Liver (tissue), 7 donors: ENCODE measurements at regions not wholly inside any gene's neighbourhood (a gene's known extent, or its start where the extent isn't known, plus 50 kb on each side); places are given as distances from the start of the nearest gene placed in this dataset.

Source experiments
- DNase-seq: peaks from one replicate; pipeline ENCODE4 v3.0.0-alpha.2; 2017; ENCODE audit warnings: low spot score
- H3K27ac ChIP-seq, 2 donors: one replicate each; pipeline ENCODE4 v1.7.0; 2013; ENCODE audit warnings: inconsistent platforms in 2 of 2, low read length in 2 of 2, control low read depth in 1 of 2, low read depth in 1 of 2, mild to moderate bottlenecking in 1 of 2
- H3K27me3 ChIP-seq, 4 donors: one replicate each; pipeline versions ENCODE4 v1.6.1 to v1.7.0; 2013; ENCODE audit warnings: low read length in 3 of 4, inconsistent platforms in 1 of 4, mild to moderate bottlenecking in 1 of 4, moderate library complexity in 1 of 4; ENCODE audit not compliant: control insufficient read depth in 4 of 4, insufficient read depth in 4 of 4
- H3K36me3 ChIP-seq, 4 donors: one replicate each; pipeline versions ENCODE4 v1.6.1 to v1.7.0; 2013; ENCODE audit warnings: low read length in 3 of 4, mild to moderate bottlenecking in 3 of 4, low read depth in 1 of 4, moderate library complexity in 1 of 4; ENCODE audit not compliant: control insufficient read depth in 4 of 4, insufficient read depth in 3 of 4
- H3K4me1 ChIP-seq, 4 donors: one replicate each; pipeline versions ENCODE4 v1.6.1 to v1.7.0; 2013; ENCODE audit warnings: low read length in 3 of 4, mild to moderate bottlenecking in 3 of 4, moderate library complexity in 1 of 4; ENCODE audit not compliant: control insufficient read depth in 4 of 4, insufficient read depth in 4 of 4
- H3K4me3 ChIP-seq, 3 donors: one replicate each; pipeline versions ENCODE4 v1.6.1 to v1.7.0; 2013; ENCODE audit warnings: low read length in 3 of 3, control low read depth in 1 of 3, low read depth in 1 of 3, mild to moderate bottlenecking in 1 of 3
- H3K9ac ChIP-seq, 2 donors: one replicate each; pipeline ENCODE4 v1.7.0; 2013; ENCODE audit warnings: low read length in 2 of 2, mild to moderate bottlenecking in 2 of 2, moderate library complexity in 2 of 2, control low read depth in 1 of 2, low read depth in 1 of 2
- H3K9me3 ChIP-seq, 4 donors: one replicate each; pipeline versions ENCODE4 v1.6.1 to v1.7.0; 2013; ENCODE audit warnings: low read length in 3 of 4; ENCODE audit not compliant: control insufficient read depth in 4 of 4
- EGR1 ChIP-seq, 2 donors: IDR thresholded peaks; 2 replicates each; pipeline ENCODE4 v1.6.1; 2016 to 2018; ENCODE audit warnings: antibody characterized with exemption in 2 of 2, low read depth in 2 of 2
- HNF4G ChIP-seq: IDR thresholded peaks from 2 replicates; pipeline ENCODE4 v1.6.1; 2016; ENCODE audit warnings: antibody characterized with exemption
- JUND ChIP-seq, 2 donors: IDR thresholded peaks; 2 replicates each; pipeline ENCODE4 v1.6.1; 2016; ENCODE audit warnings: antibody characterized with exemption in 2 of 2
- REST ChIP-seq: IDR thresholded peaks from 2 replicates; pipeline ENCODE4 v1.6.1; 2016; ENCODE audit warnings: antibody characterized with exemption, mild to moderate bottlenecking
- RXRA ChIP-seq, 2 donors: IDR thresholded peaks; 2 replicates each; pipeline ENCODE4 v1.6.1; 2017 to 2018; ENCODE audit warnings: antibody characterized with exemption in 2 of 2, mild to moderate bottlenecking in 1 of 2
- TAF1 ChIP-seq: conservative IDR thresholded peaks from 2 replicates; pipeline ENCODE4 v1.6.1; 2016; ENCODE audit warnings: antibody characterized with exemption, mild to moderate bottlenecking
- WGBS: extraction: QIAGEN DNeasy Blood & Tissue Kit; methylation state at CpG from one replicate; pipeline ENCODE4 v1.1.7; 2013; 5-methylcytosine and 5-hydroxymethylcytosine counted together
- TF ChIP-seq, protein P1 (sequence below): IDR thresholded peaks from 2 replicates; pipeline ENCODE4 v1.6.1; 2016; ENCODE audit warnings: antibody characterized with exemption
- TF ChIP-seq, protein P2 (sequence below): IDR thresholded peaks from 2 replicates; pipeline ENCODE4 v1.6.1; 2016; ENCODE audit warnings: antibody characterized with exemption
- donor health status: healthy.
- donor health status: healthy.
- donor health status: healthy.
- donor health status: healthy.

DNA sequence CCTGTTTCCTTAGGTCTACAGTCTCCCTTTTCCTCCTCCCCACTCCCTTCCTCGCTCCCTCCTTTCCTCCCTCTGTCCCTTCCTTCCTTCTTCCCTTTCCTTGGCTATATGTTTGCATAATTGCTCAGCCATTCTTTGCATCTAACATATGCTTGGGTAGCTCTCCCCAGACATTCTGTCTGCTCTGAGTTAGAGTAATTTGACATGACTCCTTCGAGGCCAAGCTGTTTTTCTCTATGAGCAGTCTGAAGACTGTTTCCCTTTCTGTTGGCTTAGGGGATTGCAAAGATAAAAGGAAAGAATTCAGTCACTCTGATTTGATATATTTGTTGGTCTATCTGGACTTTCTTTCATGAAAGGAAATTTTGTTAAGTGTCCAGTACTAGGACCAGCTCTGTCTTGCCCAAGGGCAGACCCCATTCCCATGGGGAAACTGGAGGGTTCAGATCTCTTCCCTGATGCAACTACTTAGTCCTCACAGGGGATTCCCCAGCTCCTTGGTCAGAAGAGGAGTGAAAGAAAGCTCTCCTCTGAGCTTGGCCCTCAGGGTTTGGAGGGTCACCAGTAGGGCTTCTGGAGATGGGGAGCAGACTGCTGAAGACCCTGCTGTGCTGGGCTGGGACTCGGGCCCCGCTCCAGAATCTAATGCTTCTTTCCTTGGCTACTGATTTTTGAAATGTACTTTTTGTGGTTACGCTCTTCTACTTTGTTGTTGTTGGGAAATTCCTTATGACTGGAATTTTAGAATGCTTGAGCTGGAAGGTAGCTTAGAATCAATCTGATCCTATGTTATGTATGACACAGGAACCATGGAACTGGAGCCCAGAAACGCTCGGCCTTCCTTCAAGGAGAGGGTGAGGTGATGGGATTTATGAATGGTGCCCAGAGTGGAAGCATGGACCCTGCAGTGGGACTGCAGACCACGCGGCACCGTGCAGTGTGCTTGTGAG is 63.7 kb upstream of the SLC22A23 start (continued):
- TF ChIP-seq, protein P1, sequence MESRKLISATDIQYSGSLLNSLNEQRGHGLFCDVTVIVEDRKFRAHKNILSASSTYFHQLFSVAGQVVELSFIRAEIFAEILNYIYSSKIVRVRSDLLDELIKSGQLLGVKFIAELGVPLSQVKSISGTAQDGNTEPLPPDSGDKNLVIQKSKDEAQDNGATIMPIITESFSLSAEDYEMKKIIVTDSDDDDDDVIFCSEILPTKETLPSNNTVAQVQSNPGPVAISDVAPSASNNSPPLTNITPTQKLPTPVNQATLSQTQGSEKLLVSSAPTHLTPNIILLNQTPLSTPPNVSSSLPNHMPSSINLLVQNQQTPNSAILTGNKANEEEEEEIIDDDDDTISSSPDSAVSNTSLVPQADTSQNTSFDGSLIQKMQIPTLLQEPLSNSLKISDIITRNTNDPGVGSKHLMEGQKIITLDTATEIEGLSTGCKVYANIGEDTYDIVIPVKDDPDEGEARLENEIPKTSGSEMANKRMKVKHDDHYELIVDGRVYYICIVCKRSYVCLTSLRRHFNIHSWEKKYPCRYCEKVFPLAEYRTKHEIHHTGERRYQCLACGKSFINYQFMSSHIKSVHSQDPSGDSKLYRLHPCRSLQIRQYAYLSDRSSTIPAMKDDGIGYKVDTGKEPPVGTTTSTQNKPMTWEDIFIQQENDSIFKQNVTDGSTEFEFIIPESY = no peak
- no peak for TF ChIP-seq HNF4G

- no peak for DNase-seq
- H3K9ac ChIP-seq = no peak overlapping the region
- 83% methylated on average over 15 of the region's 15 CpGs for WGBS
- H3K27ac ChIP-seq = no peak overlapping the region
- H3K27me3 ChIP-seq = no peaks in the 10 kb centered on the region
- no peaks in the 10 kb centered on the region for H3K4me1 ChIP-seq
- H3K4me3 ChIP-seq = no peak overlapping the region
- no peak for TF ChIP-seq JUND (IDR thresholded peaks at IDR 0.05)
- no peak for TF ChIP-seq EGR1 (IDR thresholded peaks at IDR 0.05; ENCODE audit: low read depth in 2 of 2)
- TF ChIP-seq RXRA (IDR thresholded peaks at IDR 0.05) = no peak
- no peak for TF ChIP-seq TAF1
- H3K9me3 ChIP-seq = no peaks in the 10 kb centered on the region
- H3K36me3 ChIP-seq = no peaks in the 10 kb centered on the region
Measured at GRCh38 chr6:3518356-3519190, 61.7 kb upstream of the SLC22A23 start.

DNA sequence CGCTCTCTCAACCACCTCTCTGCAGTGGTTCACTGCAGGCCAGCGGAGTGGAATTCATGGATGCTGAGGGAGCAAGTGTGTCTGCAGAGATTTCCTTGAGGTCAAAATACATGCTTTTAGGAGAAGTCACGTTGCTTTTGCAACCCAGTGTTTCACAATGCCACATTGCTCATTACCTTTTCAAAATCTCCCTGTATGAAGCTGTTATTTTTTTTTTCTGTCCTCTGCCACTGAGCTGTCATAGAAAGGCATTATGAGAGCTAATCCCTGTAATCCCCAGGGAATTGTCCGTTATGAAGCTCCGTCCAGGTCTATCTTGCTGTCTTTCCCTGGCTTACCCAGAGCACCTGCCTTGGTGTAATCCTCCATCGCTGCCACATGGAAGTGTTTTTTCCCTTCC is 60.5 kb upstream of the SLC22A23 start:
- Histone ChIP-seq H3K9ac (no peak overlapping the region), H3K27me3 (no peaks in the 10 kb centered on the region), H3K4me1 (no peaks in the 10 kb centered on the region), H3K36me3 (no peaks in the 10 kb centered on the region), H3K27ac (no peak overlapping the region), H3K9me3 (no peaks in the 10 kb centered on the region), H3K4me3 (no peak overlapping the region)
- TF ChIP-seq EGR1 (IDR thresholded peaks at IDR 0.05; ENCODE audit: low read depth in 2 of 2) = no peak
- TF ChIP-seq, protein P2, sequence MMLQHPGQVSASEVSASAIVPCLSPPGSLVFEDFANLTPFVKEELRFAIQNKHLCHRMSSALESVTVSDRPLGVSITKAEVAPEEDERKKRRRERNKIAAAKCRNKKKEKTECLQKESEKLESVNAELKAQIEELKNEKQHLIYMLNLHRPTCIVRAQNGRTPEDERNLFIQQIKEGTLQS = no peak
- TF ChIP-seq REST = no peak
- no peak for DNase-seq
- WGBS = 73% methylated on average over 6 of the region's 6 CpGs
